ENCODE measurements at regions not wholly inside any gene's neighbourhood (a gene's known extent, or its start where the extent isn't known, plus 50 kb on each side); places are given as distances from the start of the nearest gene placed in this dataset.

- no peak for DNase-seq
Measured at GRCh38 chr6:134866563-134866962, 83.3 kb downstream of the ALDH8A1 start.

GRCh38 chr6:134864558-134864957 lies 85.3 kb downstream of the ALDH8A1 start:
- no peak for DNase-seq

GRCh38 chr6:134863763-134864510 lies 86.0 kb downstream of the ALDH8A1 start:
- DNase-seq: no peak

GRCh38 chr6:134854366-134854765 lies 95.5 kb downstream of the ALDH8A1 start:
- DNase-seq: no peak

- no peak for DNase-seq
Measured at GRCh38 chr6:134853111-134854055, 96.5 kb downstream of the ALDH8A1 start.

GRCh38 chr6:134851548-134851947 lies 98.4 kb downstream of the ALDH8A1 start:
- no peak for DNase-seq

- DNase-seq: no peak
Measured at GRCh38 chr6:134850721-134851305, 99.1 kb downstream of the ALDH8A1 start.

- no peak for DNase-seq
Measured at GRCh38 chr6:134849920-134850447, 99.9 kb downstream of the ALDH8A1 start.

- DNase-seq: no peak
Measured at GRCh38 chr6:134848076-134848475, 101.8 kb downstream of the ALDH8A1 start.

- no peak for DNase-seq
Measured at GRCh38 chr6:134846865-134847264, 103.0 kb downstream of the ALDH8A1 start.

- DNase-seq: no peak
Measured at GRCh38 chr6:134846031-134846430, 103.9 kb downstream of the ALDH8A1 start.

- DNase-seq: no peak
Measured at GRCh38 chr6:134844120-134844519, 105.8 kb downstream of the ALDH8A1 start.

- no peak for DNase-seq
Measured at GRCh38 chr6:134840086-134840867, 109.6 kb downstream of the ALDH8A1 start.

- DNase-seq: no peak
Measured at GRCh38 chr6:134835993-134836392, 113.9 kb downstream of the ALDH8A1 start.

GRCh38 chr6:134830940-134831339 lies 119.0 kb downstream of the ALDH8A1 start:
- no peak for DNase-seq

- DNase-seq: no peak
Measured at GRCh38 chr6:134830194-134830593, 119.7 kb downstream of the ALDH8A1 start.

- no peak for DNase-seq
Measured at GRCh38 chr6:134828641-134829040, 121.3 kb downstream of the ALDH8A1 start.

GRCh38 chr6:134826889-134827737 lies 122.8 kb downstream of the ALDH8A1 start:
- no peak for DNase-seq

- no peak for DNase-seq
Measured at GRCh38 chr6:134823710-134824034, 126.2 kb downstream of the ALDH8A1 start.

- peak; percentile 67 for DNase-seq
Measured at GRCh38 chr6:134822920-134823709, 126.8 kb downstream of the ALDH8A1 start.
